K562 (cell line): ENCODE measurements at regions not wholly inside any gene's neighbourhood (a gene's known extent, or its start where the extent isn't known, plus 50 kb on each side); places are given as distances from the start of the nearest gene placed in this dataset.

ENCODE experiments used
- ATAC-seq: fragments of 200-7000 bp; cut with Tn5 transposase; 3 replicates; pipeline ENCODE4 v1.9.1; 2020; ENCODE audit warnings: moderate library complexity
- BruUV-seq: library from RNA; stranded (reverse); fragments of 400-500 nt; replicated peaks from 2 replicates; lab custom pipeline; 2021; lab: Mats Ljungman, UMichigan
- CTCF ChIA-PET: fragments of 300-600 bp; formaldehyde crosslinking; extraction: SDS; loops from one replicate; lab custom pipeline; 2021; ENCODE audit warnings: low intra/inter-chr PET ratio; lab: Yijun Ruan, JAX
- POLR2A ChIA-PET: fragments of 300-600, 350-650 bp; sonication (Branson Sonifier 250); formaldehyde crosslinking; extraction: SDS; loops from one replicate; lab custom pipeline; 2021; ENCODE audit warnings: antibody characterized with exemption, inconsistent platforms; lab: Yijun Ruan, JAX
- DNase-seq, 4 experiments: peaks; one replicate each; pipeline versions ENCODE4 v3.0.0 to v3.0.0-alpha.2; 2011 to 2018; ENCODE audit warnings: low spot score in 3 of 4, mixed read lengths in 3 of 4; ENCODE audit errors: extremely low read depth in 1 of 4
- FAIRE-seq: peaks from 2 replicates; lab custom pipeline; 2011; peaks lifted over from hg19 to GRCh38; lab: Jason Lieb, UNC
- H2AFZ ChIP-seq: 2 replicates; pipeline ENCODE4 v1.6.0; 2011; ENCODE audit warnings: low read depth, low read length, control low read depth, inconsistent platforms
- H3K27ac ChIP-seq: fragments of 200-600 bp; 3 replicates; pipeline ENCODE4 v1.8.0; 2011; ENCODE audit warnings: low read depth, mild to moderate bottlenecking, control low read depth, inconsistent platforms, low read length, moderate library complexity, mixed read lengths; ENCODE audit errors: extremely low read depth
- H3K27me3 ChIP-seq, 2 experiments: fragments of 300-600 bp in 1 of 2; 2 replicates in 1 of 2; 3 replicates in 1 of 2; pipeline versions ENCODE4 v1.6.0 to v1.8.0; 2011; ENCODE audit warnings: inconsistent platforms in 2 of 2, low read length in 2 of 2, mild to moderate bottlenecking in 1 of 2, mixed read lengths in 1 of 2, moderate library complexity in 1 of 2; ENCODE audit not compliant: control insufficient read depth in 2 of 2, insufficient read depth in 2 of 2
- H3K36me3 ChIP-seq: fragments of 300-600 bp; 3 replicates; pipeline ENCODE4 v1.8.0; 2011; ENCODE audit warnings: mild to moderate bottlenecking, low read length, inconsistent platforms; ENCODE audit not compliant: control insufficient read depth, insufficient read depth
- H3K4me1 ChIP-seq, 2 experiments: fragments of 200-600 bp in 1 of 2; replicated peaks in 1 of 2; 2 replicates in 1 of 2; 3 replicates in 1 of 2; pipeline versions ENCODE4 v1.5.1 to v1.8.0; 2011; ENCODE audit warnings: inconsistent platforms in 2 of 2, low read length in 2 of 2, mild to moderate bottlenecking in 1 of 2, mixed read lengths in 1 of 2, moderate library complexity in 1 of 2; ENCODE audit not compliant: control insufficient read depth in 2 of 2, insufficient read depth in 2 of 2
- H3K4me2 ChIP-seq: 2 replicates; pipeline ENCODE4 v1.6.1; 2011; ENCODE audit warnings: low read length, control low read depth, inconsistent platforms, mixed read lengths; ENCODE audit not compliant: insufficient read depth
- H3K4me3 ChIP-seq: fragments of 200-600 bp; sonication (generic), shearing (Covaris generic); 2 replicates; pipeline ENCODE4 v1.5.1; 2016; ENCODE audit warnings: control low read depth, inconsistent platforms
- H3K79me2 ChIP-seq: fragments of 200-600 bp; 3 replicates; pipeline ENCODE4 v1.8.0; 2011; ENCODE audit warnings: low read length, inconsistent platforms; ENCODE audit not compliant: control insufficient read depth, insufficient read depth
- H3K9ac ChIP-seq, 2 experiments: 2 replicates each; pipeline versions ENCODE4 v1.6.0 to v1.6.1; 2011; ENCODE audit warnings: low read depth in 2 of 2, low read length in 2 of 2, control low read depth in 1 of 2, inconsistent platforms in 1 of 2, mild to moderate bottlenecking in 1 of 2, mixed read lengths in 1 of 2; ENCODE audit not compliant: insufficient read depth in 1 of 2
- H3K9me1 ChIP-seq: one replicate; pipeline ENCODE4 v1.6.0; 2011; ENCODE audit warnings: inconsistent platforms, mild to moderate bottlenecking, low read length, moderate library complexity; ENCODE audit not compliant: control insufficient read depth, insufficient read depth
- H3K9me3 ChIP-seq: replicated peaks from 2 replicates; pipeline ENCODE4 v1.5.1; 2011; ENCODE audit warnings: low read depth, low read length, inconsistent platforms; ENCODE audit not compliant: control insufficient read depth, insufficient read depth
- H4K20me1 ChIP-seq: replicated peaks from 2 replicates; pipeline ENCODE4 v1.6.1; 2011; ENCODE audit warnings: low read length, inconsistent platforms, mixed read lengths; ENCODE audit not compliant: control insufficient read depth, insufficient read depth
- BRF1 ChIP-seq: IDR thresholded peaks from 3 replicates; pipeline ENCODE4 v1.6.1; 2011; ENCODE audit warnings: borderline replicate concordance, mild to moderate bottlenecking; ENCODE audit not compliant: insufficient read length; ENCODE audit errors: extremely low read depth
- CHD4 ChIP-seq: fragments of 200-600 bp; sonication (generic); IDR thresholded peaks from 3 replicates; pipeline ENCODE4 v1.6.1; 2012; ENCODE audit warnings: low read depth, mild to moderate bottlenecking, mixed read lengths, low read length, inconsistent platforms; ENCODE audit not compliant: insufficient read depth, insufficient replicate concordance, poor library complexity, severe bottlenecking
- ELF4 ChIP-seq: fragments of 450-650 bp; formaldehyde crosslinking; IDR thresholded peaks from 2 replicates; pipeline ENCODE4 v1.4.0; 2022; ENCODE audit warnings: missing genetic modification characterization
- FIP1L1 ChIP-seq: fragments of 200-400 bp; formaldehyde crosslinking; IDR thresholded peaks from 2 replicates; pipeline ENCODE4 v1.6.1; 2018; ENCODE audit warnings: mild to moderate bottlenecking, low read depth, low read length; ENCODE audit not compliant: poor library complexity, severe bottlenecking
- GTF2E2 ChIP-seq: fragments of 200-800 bp; sonication (Bioruptor generic); IDR thresholded peaks from 2 replicates; pipeline ENCODE4 v1.6.1; 2016; ENCODE audit warnings: missing genetic modification characterization, missing compliant biosample characterization
- KHSRP ChIP-seq: fragments of 450-650 bp; IDR thresholded peaks from 2 replicates; pipeline ENCODE4 v1.6.1; 2017
- NR4A1 ChIP-seq, 2 experiments: fragments of 250-450 bp in 1 of 2; fragments of 450-650 bp in 1 of 2; sonication (Bioruptor Pico) in 1 of 2; IDR thresholded peaks; 2 replicates each; pipeline versions ENCODE4 v1.4.0 to v1.6.1; 2016 to 2020; ENCODE audit warnings: mild to moderate bottlenecking in 2 of 2, missing compliant biosample characterization in 1 of 2, missing genetic modification characterization in 1 of 2, moderate library complexity in 1 of 2
- POLR2H ChIP-seq: IDR thresholded peaks from 2 replicates; pipeline ENCODE4 v1.6.1; 2016; ENCODE audit warnings: missing genetic modification characterization, low read depth, mild to moderate bottlenecking, control low read depth, missing compliant biosample characterization, moderate library complexity
- RUNX1 ChIP-seq: sonication (generic); IDR thresholded peaks from 2 replicates; pipeline ENCODE4 v1.6.1; 2016; ENCODE audit warnings: antibody characterized with exemption, low read depth
- SIN3A ChIP-seq, 2 experiments: fragments of 150-350 bp in 1 of 2; IDR thresholded peaks; 2 replicates each; pipeline ENCODE4 v1.6.1; 2011 to 2016; ENCODE audit warnings: borderline replicate concordance in 2 of 2, low read depth in 2 of 2, low read length in 2 of 2, mild to moderate bottlenecking in 2 of 2, moderate library complexity in 2 of 2; ENCODE audit not compliant: control insufficient read depth in 1 of 2
- ZKSCAN3 ChIP-seq: fragments of 250-450 bp; sonication (Bioruptor Pico); IDR thresholded peaks from 2 replicates; pipeline ENCODE4 v1.4.0; 2020
- ZNF146 ChIP-seq: IDR thresholded peaks from one replicate; pipeline ENCODE4 v1.6.1; 2018; ENCODE audit warnings: missing compliant biosample characterization; ENCODE audit not compliant: unreplicated experiment
- ZNF239 ChIP-seq: fragments of 250-450 bp; sonication (Bioruptor Pico); IDR thresholded peaks from 2 replicates; pipeline ENCODE4 v1.4.0; 2020; ENCODE audit warnings: mild to moderate bottlenecking
- ZNF584 ChIP-seq: fragments of 200-800 bp; sonication (Bioruptor generic); IDR thresholded peaks from 2 replicates; pipeline ENCODE4 v1.6.1; 2016; ENCODE audit warnings: low read depth, mild to moderate bottlenecking, missing genetic modification characterization, missing compliant biosample characterization
- ZNF76 ChIP-seq: fragments of 250-450 bp; sonication (Bioruptor Pico); IDR thresholded peaks from 2 replicates; pipeline ENCODE4 v1.4.0; 2020; ENCODE audit warnings: mild to moderate bottlenecking, moderate library complexity, borderline replicate concordance
- WGBS: fragments of 100-300 bp; shearing (Covaris generic); methylation state at CpG from one replicate; pipeline ENCODE4 v1.1.6; 2016; ENCODE audit warnings: low coverage, mixed read lengths; ENCODE audit not compliant: insufficient coverage; ENCODE audit errors: missing lambda C conversion rate; 5-methylcytosine and 5-hydroxymethylcytosine counted together
- in situ Hi-C: fragments of 300-500 bp; cut with MboI; formaldehyde crosslinking; loops from 4 replicates; pipeline ENCODE4 v1.15.0; 2018; ENCODE audit warnings: inconsistent platforms, mixed read lengths
- intact Hi-C: fragments of 100-400 bp; cut with micrococcal nuclease; formaldehyde crosslinking; loops from 2 replicates; pipeline ENCODE4 v1.14.2; 2022
- TF ChIP-seq, protein P1 (sequence below), 2 experiments: IDR thresholded peaks; 2 replicates each; pipeline ENCODE4 v1.6.1; 2012; ENCODE audit warnings: improper control_type of control experiment in 2 of 2, low read depth in 2 of 2, low read length in 2 of 2, borderline replicate concordance in 1 of 2
- TF ChIP-seq, protein P2 (sequence below), 2 experiments: fragments of 450-650 bp; IDR thresholded peaks; 2 replicates each; pipeline ENCODE4 v1.6.1; 2016
- TF ChIP-seq, protein P3 (sequence below): sonication (generic); formaldehyde crosslinking; IDR thresholded peaks from 2 replicates; pipeline ENCODE4 v1.9.0; 2022; ENCODE audit warnings: mild to moderate bottlenecking, missing genetic modification reagents

DNA sequence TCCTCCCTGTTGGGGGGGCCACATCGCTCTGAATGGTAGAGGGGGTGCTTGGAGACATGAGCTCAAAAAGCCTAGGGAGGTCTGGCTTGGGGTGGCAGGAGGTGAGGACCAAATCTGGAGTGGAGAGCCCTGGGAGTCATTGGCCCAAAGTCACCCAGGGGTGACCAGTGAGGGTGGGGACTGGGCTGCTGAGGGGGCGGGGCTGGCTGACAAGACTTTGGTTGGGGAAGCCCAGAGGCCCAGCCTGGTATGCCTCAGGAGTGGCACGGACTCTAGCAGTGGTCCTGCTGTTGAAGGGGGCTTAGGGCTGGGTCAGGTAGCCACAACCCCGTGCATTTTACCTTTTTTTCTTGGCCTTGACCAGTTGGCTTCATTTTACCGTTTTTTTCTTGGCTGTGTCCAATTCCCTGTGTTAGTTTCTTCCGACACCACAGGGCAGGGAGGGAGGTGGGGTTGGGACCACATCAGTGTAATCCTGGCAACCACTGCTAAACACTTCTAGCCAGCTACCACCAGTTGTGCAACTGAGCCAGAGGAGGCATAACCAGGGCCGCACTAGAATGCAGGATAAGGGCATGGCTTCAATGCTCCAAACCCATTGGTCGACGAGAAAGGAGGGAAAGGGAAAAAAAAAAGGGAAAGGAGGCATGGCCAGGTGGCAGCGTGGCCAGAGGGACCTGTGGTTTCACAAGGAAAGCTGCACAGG, 105.3 kb upstream of the C2CD4B start:
- BruUV-seq, result no TSS peak
- ATAC-seq (no peak), FAIRE-seq (no peak), DNase-seq (no peak)
- no peak overlapping the region for H2AFZ ChIP-seq
- H4K20me1 ChIP-seq, result no peaks in the 10 kb centered on the region
- no peak overlapping the region for H3K4me2 ChIP-seq
- WGBS, result 0% methylated on average over 6 of the region's 10 CpGs
- in situ Hi-C loops, result no loop called here
- no peaks in the 10 kb centered on the region for H3K36me3 ChIP-seq
- no peak overlapping the region for H3K9ac ChIP-seq
- ChIA-PET POLR2A (interaction anchor here (0.6 kb wide), 1 partner anchor 907 kb away, joined by 4 read pairs; no protein-coding TSS in a partner anchor), CTCF (no interaction called here)
- H3K4me1 ChIP-seq, result no peaks in the 10 kb centered on the region; a peak in 1 of 5 replicates
- H3K9me1 ChIP-seq, result no peaks in the 10 kb centered on the region
- H3K79me2 ChIP-seq, result no peaks in the 10 kb centered on the region
- no peak overlapping the region for H3K27ac ChIP-seq
- H3K4me3 ChIP-seq, result no peak overlapping the region
- no peaks in the 10 kb centered on the region for H3K9me3 ChIP-seq
- intact Hi-C loops, result no loop called here
- no peaks in the 10 kb centered on the region; a peak in 1 of 5 replicates for H3K27me3 ChIP-seq
- TF ChIP-seq, protein P1, sequence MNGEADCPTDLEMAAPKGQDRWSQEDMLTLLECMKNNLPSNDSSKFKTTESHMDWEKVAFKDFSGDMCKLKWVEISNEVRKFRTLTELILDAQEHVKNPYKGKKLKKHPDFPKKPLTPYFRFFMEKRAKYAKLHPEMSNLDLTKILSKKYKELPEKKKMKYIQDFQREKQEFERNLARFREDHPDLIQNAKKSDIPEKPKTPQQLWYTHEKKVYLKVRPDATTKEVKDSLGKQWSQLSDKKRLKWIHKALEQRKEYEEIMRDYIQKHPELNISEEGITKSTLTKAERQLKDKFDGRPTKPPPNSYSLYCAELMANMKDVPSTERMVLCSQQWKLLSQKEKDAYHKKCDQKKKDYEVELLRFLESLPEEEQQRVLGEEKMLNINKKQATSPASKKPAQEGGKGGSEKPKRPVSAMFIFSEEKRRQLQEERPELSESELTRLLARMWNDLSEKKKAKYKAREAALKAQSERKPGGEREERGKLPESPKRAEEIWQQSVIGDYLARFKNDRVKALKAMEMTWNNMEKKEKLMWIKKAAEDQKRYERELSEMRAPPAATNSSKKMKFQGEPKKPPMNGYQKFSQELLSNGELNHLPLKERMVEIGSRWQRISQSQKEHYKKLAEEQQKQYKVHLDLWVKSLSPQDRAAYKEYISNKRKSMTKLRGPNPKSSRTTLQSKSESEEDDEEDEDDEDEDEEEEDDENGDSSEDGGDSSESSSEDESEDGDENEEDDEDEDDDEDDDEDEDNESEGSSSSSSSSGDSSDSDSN (IDR thresholded peaks at IDR 0.05; ENCODE audit: borderline replicate concordance in 1 of 2, low read depth in 2 of 2, low read length in 2 of 2), result no peak
- TF ChIP-seq RUNX1 (no peak), FIP1L1 (no peak), NR4A1 (CRISPR knock-in tag; IDR thresholded peaks at IDR 0.05) (no peak), NR4A1 (tag; IDR thresholded peaks at IDR 0.05) (no peak), CHD4 (no peak), KHSRP (no peak), GTF2E2 (tag) (no peak), ZNF239 (CRISPR knock-in tag) (no peak), ELF4 (CRISPR knock-in tag) (no peak), ZNF76 (CRISPR knock-in tag) (no peak), ZNF584 (no peak), ZNF146 (CRISPR knock-in tag) (no peak), BRF1 (no peak), ZKSCAN3 (CRISPR knock-in tag) (no peak), POLR2H (tag) (no peak), SIN3A (IDR thresholded peaks at IDR 0.05; ENCODE audit: borderline replicate concordance in 2 of 2, control insufficient read depth in 1 of 2, low read depth in 2 of 2, low read length in 2 of 2) (no peak)
- TF ChIP-seq, protein P2, sequence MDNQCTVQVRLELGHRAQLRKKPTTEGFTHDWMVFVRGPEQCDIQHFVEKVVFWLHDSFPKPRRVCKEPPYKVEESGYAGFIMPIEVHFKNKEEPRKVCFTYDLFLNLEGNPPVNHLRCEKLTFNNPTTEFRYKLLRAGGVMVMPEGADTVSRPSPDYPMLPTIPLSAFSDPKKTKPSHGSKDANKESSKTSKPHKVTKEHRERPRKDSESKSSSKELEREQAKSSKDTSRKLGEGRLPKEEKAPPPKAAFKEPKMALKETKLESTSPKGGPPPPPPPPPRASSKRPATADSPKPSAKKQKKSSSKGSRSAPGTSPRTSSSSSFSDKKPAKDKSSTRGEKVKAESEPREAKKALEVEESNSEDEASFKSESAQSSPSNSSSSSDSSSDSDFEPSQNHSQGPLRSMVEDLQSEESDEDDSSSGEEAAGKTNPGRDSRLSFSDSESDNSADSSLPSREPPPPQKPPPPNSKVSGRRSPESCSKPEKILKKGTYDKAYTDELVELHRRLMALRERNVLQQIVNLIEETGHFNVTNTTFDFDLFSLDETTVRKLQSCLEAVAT (IDR thresholded peaks at IDR 0.05), result no peak
- TF ChIP-seq, protein P3, sequence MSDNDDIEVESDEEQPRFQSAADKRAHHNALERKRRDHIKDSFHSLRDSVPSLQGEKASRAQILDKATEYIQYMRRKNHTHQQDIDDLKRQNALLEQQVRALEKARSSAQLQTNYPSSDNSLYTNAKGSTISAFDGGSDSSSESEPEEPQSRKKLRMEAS (CRISPR knock-in tag), result no peak
